NCI-H446 treated with DMSO at 0.1 percent for 48 hours (cell line): ENCODE measurements at regions not wholly inside any gene's neighbourhood (a gene's known extent, or its start where the extent isn't known, plus 50 kb on each side); places are given as distances from the start of the nearest gene placed in this dataset.

ENCODE experiments used
- DNase-seq: peaks from one replicate; lab custom pipeline; 2025; lab: John Stamatoyannopoulos, UW

- DNase-seq: no peak
These were observed 896.3 kb upstream of the HS3ST1 start for GRCh38 chr4:12324965-12325364.

GRCh38 chr4:12319765-12320164, 891.1 kb upstream of the HS3ST1 start:
- DNase-seq: peak; percentile 59

GRCh38 chr4:12304905-12305304, 876.2 kb upstream of the HS3ST1 start:
- DNase-seq: no peak

GRCh38 chr4:12296366-12296765, 867.7 kb upstream of the HS3ST1 start:
- DNase-seq: no peak

GRCh38 chr4:12293906-12294525, 865.3 kb upstream of the HS3ST1 start:
- peak; percentile 0 for DNase-seq

GRCh38 chr4:12286351-12286750, 857.7 kb upstream of the HS3ST1 start:
- DNase-seq: no peak

GRCh38 chr4:12270546-12270945, 841.9 kb upstream of the HS3ST1 start:
- no peak for DNase-seq

- DNase-seq: no peak
These were observed 836.9 kb upstream of the HS3ST1 start for GRCh38 chr4:12265554-12265953.

- DNase-seq: no peak
These were observed 831.8 kb upstream of the HS3ST1 start for GRCh38 chr4:12260453-12260852.

- no peak for DNase-seq
These were observed 816.3 kb upstream of the HS3ST1 start for GRCh38 chr4:12244973-12245372.

- no peak for DNase-seq
These were observed 813.7 kb upstream of the HS3ST1 start for GRCh38 chr4:12242354-12242753.

- DNase-seq: no peak
These were observed 811.4 kb upstream of the HS3ST1 start for GRCh38 chr4:12239897-12240636.

GRCh38 chr4:12231098-12231497, 802.4 kb upstream of the HS3ST1 start:
- no peak for DNase-seq

GRCh38 chr4:12221031-12221430, 792.3 kb upstream of the HS3ST1 start:
- DNase-seq: no peak

GRCh38 chr4:12211636-12212035, 782.9 kb upstream of the HS3ST1 start:
- DNase-seq: no peak

GRCh38 chr4:12207396-12207795, 778.7 kb upstream of the HS3ST1 start:
- DNase-seq: no peak

- no peak for DNase-seq
These were observed 777.4 kb upstream of the HS3ST1 start for GRCh38 chr4:12206091-12206490.

GRCh38 chr4:12203945-12204344, 775.3 kb upstream of the HS3ST1 start:
- DNase-seq: no peak

GRCh38 chr4:12200226-12200625, 771.5 kb upstream of the HS3ST1 start:
- no peak for DNase-seq

- DNase-seq: peak; percentile 35
These were observed 757.8 kb upstream of the HS3ST1 start for GRCh38 chr4:12186526-12186925.

- no peak for DNase-seq
These were observed 750.2 kb upstream of the HS3ST1 start for GRCh38 chr4:12178614-12179610.

GRCh38 chr4:12177416-12177815, 748.7 kb upstream of the HS3ST1 start:
- DNase-seq: no peak

GRCh38 chr4:12173496-12173895, 744.8 kb upstream of the HS3ST1 start:
- no peak for DNase-seq
